H1 (cell line): ENCODE measurements at regions not wholly inside any gene's neighbourhood (a gene's known extent, or its start where the extent isn't known, plus 50 kb on each side); places are given as distances from the start of the nearest gene placed in this dataset.

Source experiments
- CBX5 ChIP-seq: fragments of 300-800, 300-1000 bp; sonication (generic); IDR thresholded peaks from 2 replicates; pipeline ENCODE4 v1.7.1; 2016; ENCODE audit warnings: antibody characterized with exemption, low read length, low read depth
- CTBP2 ChIP-seq: IDR thresholded peaks from 2 replicates; pipeline ENCODE4 v1.7.0; 2011; ENCODE audit warnings: borderline replicate concordance, mild to moderate bottlenecking, moderate library complexity, mixed read lengths, low read length; ENCODE audit not compliant: insufficient read depth, insufficient read length
- EGR1 ChIP-seq: IDR thresholded peaks from 2 replicates; pipeline ENCODE4 v1.6.1; 2011; ENCODE audit warnings: low read depth, low read length, borderline replicate concordance
- RNF2 ChIP-seq: fragments of 200-900, 300-1000 bp; sonication (generic); IDR thresholded peaks from 2 replicates; pipeline ENCODE4 v1.7.1; 2016; ENCODE audit warnings: borderline replicate concordance, low read depth, mild to moderate bottlenecking, antibody characterized with exemption, low read length; ENCODE audit not compliant: poor library complexity, severe bottlenecking; ENCODE audit errors: missing control alignments
- SUZ12 ChIP-seq: fragments of 200-600 bp; sonication (generic); IDR thresholded peaks from 2 replicates; pipeline ENCODE4 v1.6.1; 2012; ENCODE audit warnings: mild to moderate bottlenecking, inconsistent platforms, low read length, moderate library complexity, mixed read lengths
- TF ChIP-seq, protein P1 (sequence below): fragments of 300-600 bp; sonication (generic); IDR thresholded peaks from 2 replicates; pipeline ENCODE4 v1.7.1; 2012; ENCODE audit warnings: low read length, moderate library complexity, mild to moderate bottlenecking, inconsistent platforms; ENCODE audit not compliant: insufficient replicate concordance

DNA sequence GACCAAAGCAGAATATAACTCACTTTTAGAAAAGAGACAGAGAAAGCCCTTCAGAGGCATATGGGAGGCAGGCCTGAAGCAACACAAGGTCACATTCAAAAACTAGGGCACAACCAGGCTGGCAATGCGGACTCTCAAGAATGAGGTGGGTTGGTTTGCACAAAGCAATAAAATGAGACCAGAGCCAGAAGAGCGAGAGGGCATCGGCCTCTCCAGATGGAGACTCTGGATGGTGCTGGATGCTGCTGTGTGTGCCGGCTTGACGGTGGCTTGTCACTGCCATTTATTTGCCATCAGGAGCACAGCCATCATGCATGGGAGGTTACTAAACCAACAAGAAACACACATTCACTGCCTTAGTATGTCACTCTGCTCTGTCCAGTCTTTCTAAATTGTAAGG lies 649.4 kb downstream of the DIAPH3 start (continued):
- no peak for TF ChIP-seq SUZ12
- TF ChIP-seq CTBP2 = no peak
- no peak for TF ChIP-seq RNF2
- no peak for TF ChIP-seq CBX5
- TF ChIP-seq, protein P1, sequence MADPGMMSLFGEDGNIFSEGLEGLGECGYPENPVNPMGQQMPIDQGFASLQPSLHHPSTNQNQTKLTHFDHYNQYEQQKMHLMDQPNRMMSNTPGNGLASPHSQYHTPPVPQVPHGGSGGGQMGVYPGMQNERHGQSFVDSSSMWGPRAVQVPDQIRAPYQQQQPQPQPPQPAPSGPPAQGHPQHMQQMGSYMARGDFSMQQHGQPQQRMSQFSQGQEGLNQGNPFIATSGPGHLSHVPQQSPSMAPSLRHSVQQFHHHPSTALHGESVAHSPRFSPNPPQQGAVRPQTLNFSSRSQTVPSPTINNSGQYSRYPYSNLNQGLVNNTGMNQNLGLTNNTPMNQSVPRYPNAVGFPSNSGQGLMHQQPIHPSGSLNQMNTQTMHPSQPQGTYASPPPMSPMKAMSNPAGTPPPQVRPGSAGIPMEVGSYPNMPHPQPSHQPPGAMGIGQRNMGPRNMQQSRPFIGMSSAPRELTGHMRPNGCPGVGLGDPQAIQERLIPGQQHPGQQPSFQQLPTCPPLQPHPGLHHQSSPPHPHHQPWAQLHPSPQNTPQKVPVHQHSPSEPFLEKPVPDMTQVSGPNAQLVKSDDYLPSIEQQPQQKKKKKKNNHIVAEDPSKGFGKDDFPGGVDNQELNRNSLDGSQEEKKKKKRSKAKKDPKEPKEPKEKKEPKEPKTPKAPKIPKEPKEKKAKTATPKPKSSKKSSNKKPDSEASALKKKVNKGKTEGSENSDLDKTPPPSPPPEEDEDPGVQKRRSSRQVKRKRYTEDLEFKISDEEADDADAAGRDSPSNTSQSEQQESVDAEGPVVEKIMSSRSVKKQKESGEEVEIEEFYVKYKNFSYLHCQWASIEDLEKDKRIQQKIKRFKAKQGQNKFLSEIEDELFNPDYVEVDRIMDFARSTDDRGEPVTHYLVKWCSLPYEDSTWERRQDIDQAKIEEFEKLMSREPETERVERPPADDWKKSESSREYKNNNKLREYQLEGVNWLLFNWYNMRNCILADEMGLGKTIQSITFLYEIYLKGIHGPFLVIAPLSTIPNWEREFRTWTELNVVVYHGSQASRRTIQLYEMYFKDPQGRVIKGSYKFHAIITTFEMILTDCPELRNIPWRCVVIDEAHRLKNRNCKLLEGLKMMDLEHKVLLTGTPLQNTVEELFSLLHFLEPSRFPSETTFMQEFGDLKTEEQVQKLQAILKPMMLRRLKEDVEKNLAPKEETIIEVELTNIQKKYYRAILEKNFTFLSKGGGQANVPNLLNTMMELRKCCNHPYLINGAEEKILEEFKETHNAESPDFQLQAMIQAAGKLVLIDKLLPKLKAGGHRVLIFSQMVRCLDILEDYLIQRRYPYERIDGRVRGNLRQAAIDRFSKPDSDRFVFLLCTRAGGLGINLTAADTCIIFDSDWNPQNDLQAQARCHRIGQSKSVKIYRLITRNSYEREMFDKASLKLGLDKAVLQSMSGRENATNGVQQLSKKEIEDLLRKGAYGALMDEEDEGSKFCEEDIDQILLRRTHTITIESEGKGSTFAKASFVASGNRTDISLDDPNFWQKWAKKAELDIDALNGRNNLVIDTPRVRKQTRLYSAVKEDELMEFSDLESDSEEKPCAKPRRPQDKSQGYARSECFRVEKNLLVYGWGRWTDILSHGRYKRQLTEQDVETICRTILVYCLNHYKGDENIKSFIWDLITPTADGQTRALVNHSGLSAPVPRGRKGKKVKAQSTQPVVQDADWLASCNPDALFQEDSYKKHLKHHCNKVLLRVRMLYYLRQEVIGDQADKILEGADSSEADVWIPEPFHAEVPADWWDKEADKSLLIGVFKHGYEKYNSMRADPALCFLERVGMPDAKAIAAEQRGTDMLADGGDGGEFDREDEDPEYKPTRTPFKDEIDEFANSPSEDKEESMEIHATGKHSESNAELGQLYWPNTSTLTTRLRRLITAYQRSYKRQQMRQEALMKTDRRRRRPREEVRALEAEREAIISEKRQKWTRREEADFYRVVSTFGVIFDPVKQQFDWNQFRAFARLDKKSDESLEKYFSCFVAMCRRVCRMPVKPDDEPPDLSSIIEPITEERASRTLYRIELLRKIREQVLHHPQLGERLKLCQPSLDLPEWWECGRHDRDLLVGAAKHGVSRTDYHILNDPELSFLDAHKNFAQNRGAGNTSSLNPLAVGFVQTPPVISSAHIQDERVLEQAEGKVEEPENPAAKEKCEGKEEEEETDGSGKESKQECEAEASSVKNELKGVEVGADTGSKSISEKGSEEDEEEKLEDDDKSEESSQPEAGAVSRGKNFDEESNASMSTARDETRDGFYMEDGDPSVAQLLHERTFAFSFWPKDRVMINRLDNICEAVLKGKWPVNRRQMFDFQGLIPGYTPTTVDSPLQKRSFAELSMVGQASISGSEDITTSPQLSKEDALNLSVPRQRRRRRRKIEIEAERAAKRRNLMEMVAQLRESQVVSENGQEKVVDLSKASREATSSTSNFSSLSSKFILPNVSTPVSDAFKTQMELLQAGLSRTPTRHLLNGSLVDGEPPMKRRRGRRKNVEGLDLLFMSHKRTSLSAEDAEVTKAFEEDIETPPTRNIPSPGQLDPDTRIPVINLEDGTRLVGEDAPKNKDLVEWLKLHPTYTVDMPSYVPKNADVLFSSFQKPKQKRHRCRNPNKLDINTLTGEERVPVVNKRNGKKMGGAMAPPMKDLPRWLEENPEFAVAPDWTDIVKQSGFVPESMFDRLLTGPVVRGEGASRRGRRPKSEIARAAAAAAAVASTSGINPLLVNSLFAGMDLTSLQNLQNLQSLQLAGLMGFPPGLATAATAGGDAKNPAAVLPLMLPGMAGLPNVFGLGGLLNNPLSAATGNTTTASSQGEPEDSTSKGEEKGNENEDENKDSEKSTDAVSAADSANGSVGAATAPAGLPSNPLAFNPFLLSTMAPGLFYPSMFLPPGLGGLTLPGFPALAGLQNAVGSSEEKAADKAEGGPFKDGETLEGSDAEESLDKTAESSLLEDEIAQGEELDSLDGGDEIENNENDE = no peak
- no peak for TF ChIP-seq EGR1
